Immature natural killer cell (primary cell): ENCODE measurements at regions not wholly inside any gene's neighbourhood (a gene's known extent, or its start where the extent isn't known, plus 50 kb on each side); places are given as distances from the start of the nearest gene placed in this dataset.
"Not testable (repeated sequence)": the region's sequence is repeated elsewhere in the genome, so short reads cannot be mapped to it uniquely, and the experiment has no call there.

ENCODE experiments used
- DNase-seq, 3 donors: peaks; one replicate each; pipeline ENCODE4 v3.0.0; 2022; ENCODE audit warnings: mixed read lengths in 1 of 3
- H3K27ac Mint-ChIP-seq, 6 donors: one replicate each; pipeline ENCODE4 v1.8.0; 2020; ENCODE audit warnings: mixed read lengths in 6 of 6, mild to moderate bottlenecking in 5 of 6, inconsistent platforms in 4 of 6, moderate library complexity in 3 of 6
- H3K27me3 Mint-ChIP-seq, 3 donors: one replicate each; pipeline ENCODE4 v1.8.0; 2020 to 2021; ENCODE audit warnings: low read depth in 3 of 3, mild to moderate bottlenecking in 3 of 3, mixed read lengths in 3 of 3, moderate library complexity in 3 of 3, inconsistent platforms in 1 of 3
- H3K36me3 Mint-ChIP-seq, 3 donors: one replicate each; pipeline ENCODE4 v1.8.0; 2020; ENCODE audit warnings: mixed read lengths in 3 of 3, inconsistent platforms in 2 of 3, mild to moderate bottlenecking in 2 of 3
- H3K4me1 Mint-ChIP-seq, 2 donors: one replicate each; pipeline ENCODE4 v1.8.0; 2020; ENCODE audit warnings: inconsistent platforms in 2 of 2, mild to moderate bottlenecking in 2 of 2, mixed read lengths in 2 of 2, moderate library complexity in 1 of 2
- H3K4me3 Mint-ChIP-seq, 5 donors: one replicate each; pipeline ENCODE4 v1.8.0; 2020; ENCODE audit warnings: mild to moderate bottlenecking in 5 of 5, mixed read lengths in 5 of 5, inconsistent platforms in 3 of 5, moderate library complexity in 3 of 5
- H3K9me3 Mint-ChIP-seq, 6 donors: one replicate each; pipeline ENCODE4 v1.8.0; 2020; ENCODE audit warnings: mild to moderate bottlenecking in 6 of 6, mixed read lengths in 6 of 6, inconsistent platforms in 4 of 6, moderate library complexity in 3 of 6

DNA sequence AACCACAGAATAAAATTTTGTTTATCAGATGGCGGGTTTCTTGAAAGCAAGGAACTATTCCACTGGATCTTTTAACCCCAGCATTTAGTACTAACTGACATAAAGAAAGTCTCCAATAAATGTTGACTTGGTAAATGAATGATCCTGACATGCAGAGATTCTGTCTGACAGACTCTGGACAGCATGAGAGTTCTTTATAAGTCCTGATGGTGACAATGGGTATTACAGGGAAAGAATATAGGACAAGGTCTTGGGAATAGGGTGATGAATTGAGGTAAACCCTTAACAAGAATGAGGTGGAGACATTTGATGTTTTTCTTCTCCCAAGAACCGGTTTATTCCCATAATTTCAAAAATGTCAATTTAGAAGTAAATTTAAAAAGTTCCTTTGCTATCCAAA lies 453.9 kb downstream of the TUSC1 start:
- Mint-ChIP-seq H3K4me1 (no peaks in the 10 kb centered on the region), H3K4me3 (no peak overlapping the region), H3K36me3 (no peaks in the 10 kb centered on the region), H3K27ac (no peak overlapping the region), H3K9me3 (peaks cover 5 to 53% (median 17%) of the 10 kb centered on the region in 6 donors), H3K27me3 (peaks cover 0 to 1% (median 0%) of the 10 kb centered on the region in 3 donors)
- no peak for DNase-seq

DNA sequence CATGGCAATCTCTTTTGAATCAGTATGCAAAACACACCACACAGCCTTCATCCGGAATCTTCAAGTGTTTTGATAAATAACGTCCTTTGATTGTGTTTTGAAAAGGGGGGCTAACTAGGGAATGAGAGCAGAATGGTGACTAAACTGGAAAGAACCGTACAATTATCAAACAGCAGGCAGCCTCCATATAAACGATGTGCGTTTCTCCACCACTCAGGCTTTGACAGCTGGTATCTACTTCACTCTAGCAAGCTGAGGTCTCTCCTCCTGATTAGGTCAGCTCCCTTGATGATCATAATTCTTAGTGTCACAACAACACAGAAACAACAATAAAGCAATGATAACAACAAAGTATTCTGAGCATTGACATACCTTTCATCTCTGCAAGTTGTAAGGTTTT lies 465.9 kb downstream of the TUSC1 start:
- Mint-ChIP-seq H3K4me3 (no peak overlapping the region), H3K27ac (no peak overlapping the region), H3K36me3 (peaks cover 0 to 3% (median 0%) of the 10 kb centered on the region in 3 donors), H3K27me3 (no peaks in the 10 kb centered on the region), H3K9me3 (peaks cover 8 to 54% (median 33%) of the 10 kb centered on the region in 6 donors), H3K4me1 (no peaks in the 10 kb centered on the region)
- DNase-seq = no peak

DNA sequence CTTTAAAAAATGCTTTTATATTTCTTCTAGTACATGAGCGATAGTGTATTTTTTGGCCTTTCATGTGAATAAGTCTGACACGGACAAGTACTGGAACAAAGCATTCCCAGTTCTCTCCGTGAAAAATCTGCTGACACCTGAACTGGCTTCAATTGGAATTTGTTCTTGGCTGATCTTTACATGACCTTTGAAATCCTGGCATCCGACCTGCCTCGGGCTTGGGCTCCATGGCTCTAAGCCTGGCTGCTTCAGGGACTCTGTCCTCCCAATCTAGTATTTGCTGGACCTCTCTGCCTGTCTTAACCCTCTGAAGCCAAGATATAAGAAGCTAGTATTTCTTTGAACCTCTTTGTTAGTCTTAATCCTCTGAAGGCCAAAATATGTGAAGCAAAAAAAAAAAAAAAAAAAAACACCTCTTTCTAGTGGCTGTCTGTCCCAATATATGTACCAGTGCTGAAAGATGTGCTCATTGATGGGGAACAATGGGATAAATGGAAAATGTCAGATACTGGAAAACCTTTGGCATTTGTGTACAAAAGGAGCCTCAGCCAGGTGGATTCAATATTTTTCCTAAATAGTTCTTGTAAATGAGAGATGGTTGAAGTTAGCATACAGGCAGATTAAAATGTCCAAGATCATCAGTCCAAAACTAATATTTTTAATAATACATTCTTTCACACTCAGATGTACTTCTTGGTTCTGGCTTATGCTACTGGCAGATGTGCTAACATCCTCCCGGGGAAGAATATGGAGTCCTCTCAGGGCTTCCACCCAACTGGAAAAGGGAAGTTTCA lies 470.6 kb downstream of the TUSC1 start:
- H3K4me1 Mint-ChIP-seq = no peaks in the 10 kb centered on the region
- peaks cover 0 to 8% (median 0%) of the 10 kb centered on the region in 3 donors for H3K36me3 Mint-ChIP-seq
- no peaks in the 10 kb centered on the region for H3K27me3 Mint-ChIP-seq
- H3K4me3 Mint-ChIP-seq = no peak overlapping the region
- H3K9me3 Mint-ChIP-seq = peaks cover 19 to 56% (median 40%) of the 10 kb centered on the region in 6 donors
- DNase-seq = no peak
- no peak overlapping the region for H3K27ac Mint-ChIP-seq

DNA sequence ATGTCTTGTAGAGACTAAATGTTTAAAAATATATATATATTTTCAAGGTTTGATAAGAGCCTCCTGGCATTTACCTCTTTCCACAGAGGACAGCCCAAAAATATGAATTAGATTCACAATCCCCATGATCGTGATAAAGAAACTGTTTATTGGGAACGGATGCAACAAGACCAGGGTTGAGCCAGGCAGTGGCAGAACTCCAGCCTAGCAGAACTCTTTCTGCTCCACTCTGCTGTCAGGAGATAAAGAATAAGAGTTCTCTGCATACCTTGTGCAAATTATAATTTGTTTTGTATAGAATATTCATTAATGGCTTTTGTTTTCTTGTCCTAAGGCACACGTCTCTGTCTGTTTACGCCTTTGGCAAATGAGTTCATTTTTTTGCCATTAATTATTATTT lies 472.2 kb downstream of the TUSC1 start:
- no peaks in the 10 kb centered on the region for H3K27me3 Mint-ChIP-seq
- H3K36me3 Mint-ChIP-seq = peaks cover 0 to 8% (median 0%) of the 10 kb centered on the region in 3 donors
- no peak overlapping the region for H3K4me3 Mint-ChIP-seq
- peaks cover 13 to 64% (median 41%) of the 10 kb centered on the region in 6 donors for H3K9me3 Mint-ChIP-seq
- no peak for DNase-seq
- no peak overlapping the region for H3K27ac Mint-ChIP-seq
- no peaks in the 10 kb centered on the region for H3K4me1 Mint-ChIP-seq

GRCh38 chr9:25205285-25205684 lies 473.0 kb downstream of the TUSC1 start:
- Mint-ChIP-seq H3K4me1 (no peaks in the 10 kb centered on the region), H3K27ac (no peak overlapping the region), H3K4me3 (no peak overlapping the region), H3K27me3 (no peaks in the 10 kb centered on the region), H3K9me3 (peaks cover 18 to 68% (median 42%) of the 10 kb centered on the region in 6 donors), H3K36me3 (peaks cover 0 to 8% (median 0%) of the 10 kb centered on the region in 3 donors)
- DNase-seq = no peak

GRCh38 chr9:25177858-25178257 lies 500.4 kb downstream of the TUSC1 start:
- Mint-ChIP-seq H3K36me3 (peaks cover 0 to 3% (median 0%) of the 10 kb centered on the region in 3 donors), H3K27ac (no peak overlapping the region), H3K27me3 (no peaks in the 10 kb centered on the region), H3K9me3 (peaks cover 10 to 61% (median 47%) of the 10 kb centered on the region in 6 donors), H3K4me1 (no peaks in the 10 kb centered on the region), H3K4me3 (no peak overlapping the region)
- no peak for DNase-seq

DNA sequence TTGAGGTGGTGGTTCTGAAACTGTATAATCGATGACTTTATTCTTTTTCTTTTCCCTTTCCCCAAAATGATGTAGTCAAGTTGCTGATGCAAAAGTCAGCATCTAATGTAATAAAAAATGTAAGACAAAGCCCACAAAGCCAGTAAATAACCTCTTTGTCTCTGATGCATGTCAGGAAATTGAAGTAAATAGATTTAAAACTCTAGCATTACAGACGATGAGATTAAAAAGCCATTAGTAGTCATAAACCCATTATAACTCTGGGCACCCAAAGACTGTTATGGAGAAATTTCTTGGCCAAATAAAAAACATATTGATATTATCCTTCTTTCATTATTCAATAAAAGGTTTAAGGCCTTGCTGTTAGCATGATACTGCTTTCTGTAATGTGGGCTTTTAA lies 548.7 kb downstream of the TUSC1 start:
- H3K27ac Mint-ChIP-seq = no peak overlapping the region
- no peaks in the 10 kb centered on the region for H3K36me3 Mint-ChIP-seq
- H3K9me3 Mint-ChIP-seq = peaks cover 7 to 63% (median 46%) of the 10 kb centered on the region in 6 donors
- peaks cover 0 to 2% (median 0%) of the 10 kb centered on the region in 3 donors for H3K27me3 Mint-ChIP-seq
- no peak overlapping the region for H3K4me3 Mint-ChIP-seq
- no peaks in the 10 kb centered on the region for H3K4me1 Mint-ChIP-seq
- DNase-seq = no peak

- no peaks in the 10 kb centered on the region for H3K4me1 Mint-ChIP-seq
- H3K27me3 Mint-ChIP-seq = peaks cover 0 to 2% (median 0%) of the 10 kb centered on the region in 3 donors
- H3K27ac Mint-ChIP-seq = no peak overlapping the region
- H3K36me3 Mint-ChIP-seq = no peaks in the 10 kb centered on the region
- peaks cover 16 to 59% (median 46%) of the 10 kb centered on the region in 6 donors for H3K9me3 Mint-ChIP-seq
- DNase-seq = no peak
- no peak overlapping the region for H3K4me3 Mint-ChIP-seq
These were observed 556.4 kb downstream of the TUSC1 start for GRCh38 chr9:25121811-25122210.

- Mint-ChIP-seq H3K27ac (no peak overlapping the region), H3K4me1 (no peaks in the 10 kb centered on the region), H3K9me3 (peaks cover 15 to 62% (median 46%) of the 10 kb centered on the region in 6 donors), H3K36me3 (no peaks in the 10 kb centered on the region), H3K27me3 (peaks cover 0 to 2% (median 2%) of the 10 kb centered on the region in 3 donors), H3K4me3 (no peak overlapping the region)
- no peak for DNase-seq
These were observed 559.2 kb downstream of the TUSC1 start for GRCh38 chr9:25119041-25119440.

GRCh38 chr9:25117791-25118190 lies 560.5 kb downstream of the TUSC1 start:
- DNase-seq = no peak
- peaks cover 0 to 2% (median 2%) of the 10 kb centered on the region in 3 donors for H3K27me3 Mint-ChIP-seq
- peaks cover 11 to 55% (median 42%) of the 10 kb centered on the region in 6 donors for H3K9me3 Mint-ChIP-seq
- H3K27ac Mint-ChIP-seq = no peak overlapping the region
- no peak overlapping the region for H3K4me3 Mint-ChIP-seq
- no peaks in the 10 kb centered on the region for H3K36me3 Mint-ChIP-seq
- H3K4me1 Mint-ChIP-seq = no peaks in the 10 kb centered on the region

DNA sequence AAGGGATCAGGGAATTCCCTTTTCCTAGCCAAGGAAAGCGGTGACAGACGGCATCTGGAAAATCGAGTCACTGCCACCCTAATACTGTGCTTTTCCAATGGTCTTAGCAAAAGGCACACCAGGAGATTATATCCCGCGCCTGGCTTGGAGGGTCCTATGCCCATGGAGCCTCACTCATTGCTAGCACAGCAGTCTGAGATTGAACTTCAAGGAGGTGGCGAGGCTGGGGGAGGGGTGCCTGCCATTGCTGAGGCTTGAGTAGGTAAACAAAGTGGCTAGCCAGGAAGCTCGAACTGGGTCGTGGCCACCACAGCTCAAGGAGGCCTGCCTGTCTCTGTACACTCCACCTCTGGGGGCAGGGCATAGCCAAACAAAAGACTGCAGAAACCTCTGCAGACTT lies 556.5 kb upstream of the IZUMO3 start:
- not testable (repeated sequence) for H3K4me1 Mint-ChIP-seq, H3K4me3 Mint-ChIP-seq, DNase-seq, H3K36me3 Mint-ChIP-seq, H3K27me3 Mint-ChIP-seq, H3K27ac Mint-ChIP-seq
- H3K9me3 Mint-ChIP-seq = peaks cover 18 to 40% (median 28%) of the 10 kb centered on the region in 6 donors

DNA sequence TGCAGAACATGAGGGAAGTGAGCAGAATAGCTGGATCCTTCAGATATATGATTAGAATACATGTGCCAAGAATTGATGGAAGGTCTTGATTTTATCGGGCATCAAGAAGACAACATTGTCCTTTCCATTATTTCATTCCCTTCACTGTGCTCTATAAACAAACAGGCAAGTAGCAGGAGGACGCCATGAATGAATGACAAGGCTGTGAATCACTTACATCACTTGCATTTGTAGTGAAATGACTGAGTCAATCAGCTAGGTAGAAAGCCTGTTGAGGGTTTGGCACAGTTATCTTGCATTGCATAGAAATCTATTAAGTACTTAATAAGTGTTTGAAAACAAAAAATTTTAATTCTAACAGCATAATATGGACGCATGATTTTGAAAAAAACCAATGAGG lies 548.8 kb upstream of the IZUMO3 start:
- peaks cover 2 to 30% (median 20%) of the 10 kb centered on the region in 6 donors for H3K9me3 Mint-ChIP-seq
- H3K27ac Mint-ChIP-seq = no peak overlapping the region
- H3K4me1 Mint-ChIP-seq = no peaks in the 10 kb centered on the region
- no peak for DNase-seq
- H3K36me3 Mint-ChIP-seq = no peaks in the 10 kb centered on the region
- no peaks in the 10 kb centered on the region for H3K27me3 Mint-ChIP-seq
- no peak overlapping the region for H3K4me3 Mint-ChIP-seq

- no peak overlapping the region for H3K4me3 Mint-ChIP-seq
- no peak overlapping the region for H3K27ac Mint-ChIP-seq
- peaks cover 13 to 42% (median 33%) of the 10 kb centered on the region in 6 donors for H3K9me3 Mint-ChIP-seq
- peaks cover 0 to 1% (median 0%) of the 10 kb centered on the region in 3 donors for H3K27me3 Mint-ChIP-seq
- H3K4me1 Mint-ChIP-seq = no peaks in the 10 kb centered on the region
- no peak for DNase-seq
- no peaks in the 10 kb centered on the region for H3K36me3 Mint-ChIP-seq
These were observed 532.5 kb upstream of the IZUMO3 start for GRCh38 chr9:25078202-25078601.

DNA sequence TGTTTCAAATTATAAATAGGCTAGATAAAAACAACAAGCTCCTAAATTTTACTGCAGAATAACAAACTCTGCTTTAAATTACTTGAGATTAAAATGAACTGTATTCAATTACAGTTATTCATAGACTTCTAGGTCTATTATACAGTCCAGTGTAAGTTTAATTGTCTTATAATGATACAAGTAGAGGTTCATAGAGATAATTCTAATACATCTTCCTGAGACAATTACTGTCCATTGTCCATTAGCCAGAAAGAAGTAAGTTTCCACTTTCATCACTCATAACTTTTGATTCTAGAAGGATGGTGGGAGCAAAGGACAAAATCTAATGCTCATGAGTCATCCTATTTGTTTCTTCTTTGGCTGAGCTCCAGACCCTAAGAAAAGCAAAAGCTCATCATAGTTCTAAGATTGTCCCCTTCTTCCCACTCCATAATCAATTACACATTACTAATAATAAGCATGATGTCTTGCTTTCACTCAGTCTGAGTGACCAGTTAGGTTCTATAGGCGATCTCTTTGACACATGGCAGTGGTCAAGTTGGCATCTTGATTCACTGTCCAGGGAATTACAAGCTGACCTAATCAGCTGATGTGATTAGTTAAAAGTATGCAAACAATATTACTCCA lies 502.5 kb upstream of the IZUMO3 start:
- Mint-ChIP-seq H3K4me1 (no peaks in the 10 kb centered on the region), H3K36me3 (no peaks in the 10 kb centered on the region), H3K9me3 (peaks cover 14 to 70% (median 39%) of the 10 kb centered on the region in 6 donors), H3K27me3 (peaks cover 0 to 1% (median 0%) of the 10 kb centered on the region in 3 donors), H3K27ac (no peak overlapping the region), H3K4me3 (no peak overlapping the region)
- no peak for DNase-seq
